Nephron progenitor cell (in vitro differentiated cells): ENCODE measurements at regions not wholly inside any gene's neighbourhood (a gene's known extent, or its start where the extent isn't known, plus 50 kb on each side); places are given as distances from the start of the nearest gene placed in this dataset.

Experiments used
- DNase-seq: peaks from one replicate; pipeline ENCODE4 v3.0.0; 2021
- H3K27ac Mint-ChIP-seq: 2 replicates; pipeline ENCODE4 v1.8.0; 2021; ENCODE audit warnings: mild to moderate bottlenecking, moderate library complexity, mixed read lengths
- H3K27me3 Mint-ChIP-seq: 2 replicates; pipeline ENCODE4 v1.8.0; 2021; ENCODE audit warnings: mild to moderate bottlenecking, low read depth, mixed read lengths; ENCODE audit not compliant: poor library complexity
- H3K36me3 Mint-ChIP-seq: 2 replicates; pipeline ENCODE4 v1.8.0; 2021; ENCODE audit warnings: low read depth, mixed read lengths
- H3K4me1 Mint-ChIP-seq: 2 replicates; pipeline ENCODE4 v1.8.0; 2021; ENCODE audit warnings: mixed read lengths
- H3K4me3 Mint-ChIP-seq: 2 replicates; pipeline ENCODE4 v1.8.0; 2021; ENCODE audit warnings: mild to moderate bottlenecking, moderate library complexity, mixed read lengths
- H3K9me3 Mint-ChIP-seq: 2 replicates; pipeline ENCODE4 v1.8.0; 2021; ENCODE audit warnings: mild to moderate bottlenecking, moderate library complexity, mixed read lengths
- CTCF ChIP-seq: fragments of 200-600 bp; sonication (generic); IDR thresholded peaks from 2 replicates; pipeline ENCODE4 v1.5.0; 2021; ENCODE audit warnings: antibody characterized with exemption

- no peak overlapping the region for H3K4me3 Mint-ChIP-seq
- H3K9me3 Mint-ChIP-seq, result peaks cover 12% of the 10 kb centered on the region
- TF ChIP-seq CTCF, result no peak
- no peaks in the 10 kb centered on the region for H3K27me3 Mint-ChIP-seq
- no peak for DNase-seq
- no peaks in the 10 kb centered on the region for H3K36me3 Mint-ChIP-seq
- no peaks in the 10 kb centered on the region for H3K4me1 Mint-ChIP-seq
- no peak overlapping the region for H3K27ac Mint-ChIP-seq
These were observed 121.2 kb upstream of the GAP43 start for GRCh38 chr3:115502128-115502527.

- peaks cover 2% of the 10 kb centered on the region for H3K4me1 Mint-ChIP-seq
- H3K27ac Mint-ChIP-seq, result no peak overlapping the region
- peaks cover 3% of the 10 kb centered on the region for H3K27me3 Mint-ChIP-seq
- no peak overlapping the region for H3K4me3 Mint-ChIP-seq
- H3K36me3 Mint-ChIP-seq, result no peaks in the 10 kb centered on the region
- DNase-seq, result no peak
- peaks cover 16% of the 10 kb centered on the region for H3K9me3 Mint-ChIP-seq
- TF ChIP-seq CTCF, result no peak
These were observed 119.9 kb upstream of the GAP43 start for GRCh38 chr3:115503394-115503793.

- peaks cover 16% of the 10 kb centered on the region for H3K9me3 Mint-ChIP-seq
- no peak overlapping the region for H3K27ac Mint-ChIP-seq
- no peaks in the 10 kb centered on the region for H3K36me3 Mint-ChIP-seq
- H3K4me1 Mint-ChIP-seq, result peaks cover 30% of the 10 kb centered on the region
- no peak overlapping the region for H3K4me3 Mint-ChIP-seq
- H3K27me3 Mint-ChIP-seq, result peaks cover 3% of the 10 kb centered on the region
- DNase-seq, result no peak
- no peak for TF ChIP-seq CTCF
These were observed 114.7 kb upstream of the GAP43 start for GRCh38 chr3:115508562-115508961.

- Mint-ChIP-seq H3K4me1 (peaks cover 37% of the 10 kb centered on the region), H3K27ac (peak overlapping the region; percentile 87), H3K9me3 (peaks cover 4% of the 10 kb centered on the region), H3K36me3 (no peaks in the 10 kb centered on the region), H3K27me3 (peaks cover 3% of the 10 kb centered on the region), H3K4me3 (peak overlapping the region; percentile 91)
- no peak for TF ChIP-seq CTCF
- DNase-seq, result peak; percentile 71
These were observed 110.5 kb upstream of the GAP43 start for GRCh38 chr3:115512565-115513415.

- peak overlapping the region; percentile 91 for H3K4me3 Mint-ChIP-seq
- no peak for TF ChIP-seq CTCF
- no peak for DNase-seq
- H3K27me3 Mint-ChIP-seq, result no peaks in the 10 kb centered on the region
- H3K27ac Mint-ChIP-seq, result no peak overlapping the region
- no peaks in the 10 kb centered on the region for H3K9me3 Mint-ChIP-seq
- no peaks in the 10 kb centered on the region for H3K36me3 Mint-ChIP-seq
- H3K4me1 Mint-ChIP-seq, result peaks cover 39% of the 10 kb centered on the region
These were observed 109.9 kb upstream of the GAP43 start for GRCh38 chr3:115513416-115513800.
